OCI-LY1 (cell line): ENCODE measurements at regions not wholly inside any gene's neighbourhood (a gene's known extent, or its start where the extent isn't known, plus 50 kb on each side); places are given as distances from the start of the nearest gene placed in this dataset.

Source experiments
- CTCF ChIP-seq: fragments of 200-600 bp; sonication (generic), shearing (Covaris generic); IDR thresholded peaks from 2 replicates; pipeline ENCODE4 v1.5.1; 2017; ENCODE audit warnings: mild to moderate bottlenecking, antibody characterized with exemption, low read length, moderate library complexity, mixed read lengths
- EZH2 ChIP-seq: fragments of 200-600 bp; sonication (generic), shearing (Covaris generic); IDR thresholded peaks from 2 replicates; pipeline ENCODE4 v1.8.0; 2017; ENCODE audit warnings: borderline replicate concordance, mixed run types, mild to moderate bottlenecking, antibody characterized with exemption, low read length, moderate library complexity, mixed read lengths

- no peak for TF ChIP-seq CTCF
- TF ChIP-seq EZH2 = no peak
Observed at GRCh38 chr22:48001101-48001500, 1238.7 kb downstream of the TBC1D22A start.
